C4-2B (cell line): ENCODE measurements at regions not wholly inside any gene's neighbourhood (a gene's known extent, or its start where the extent isn't known, plus 50 kb on each side); places are given as distances from the start of the nearest gene placed in this dataset.

Source experiments
- CTCF ChIP-seq: fragments of 450-650 bp; conservative IDR thresholded peaks from 2 replicates; pipeline ENCODE4 v1.5.1; 2017; ENCODE audit warnings: mild to moderate bottlenecking
- ZFX ChIP-seq: fragments of 450-650 bp; IDR thresholded peaks from 2 replicates; pipeline ENCODE4 v1.6.1; 2017

DNA sequence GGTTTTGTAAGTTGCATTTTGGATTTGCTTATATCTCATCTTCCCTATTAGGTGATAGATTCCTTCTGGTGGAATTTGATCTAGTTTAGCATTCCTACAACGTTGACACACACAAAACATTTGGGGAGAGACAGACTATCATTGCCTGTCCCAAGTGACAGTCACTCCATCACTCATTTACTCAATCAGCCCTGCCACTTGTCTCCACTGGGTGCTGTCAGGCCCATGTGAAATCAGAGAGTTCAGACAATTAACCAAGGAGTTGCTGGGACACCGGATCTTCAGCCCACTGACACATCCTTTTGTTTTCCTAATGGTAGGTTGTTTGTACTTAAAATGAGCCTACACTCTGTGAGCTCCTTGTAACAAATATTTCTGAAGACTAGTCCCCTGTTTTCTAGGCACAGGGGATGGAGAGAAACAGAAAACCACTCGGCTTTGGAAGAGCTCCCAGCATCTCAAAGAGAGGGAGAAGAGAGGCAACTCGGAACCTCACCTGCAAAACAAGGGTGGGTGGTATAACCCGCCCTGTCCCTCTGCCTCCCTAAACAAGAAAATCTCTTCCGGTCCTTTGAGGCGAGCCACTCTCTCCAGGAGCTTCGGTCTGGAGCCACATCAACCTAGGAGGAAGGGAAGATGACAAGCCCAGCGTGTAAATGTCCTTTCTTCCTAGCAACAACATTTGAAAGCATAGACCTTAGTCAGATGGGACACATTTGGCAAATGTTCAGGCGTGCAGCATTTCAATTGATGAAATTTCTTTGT is 440.9 kb upstream of the KLF12 start:
- TF ChIP-seq CTCF = no peak
- TF ChIP-seq ZFX = no peak
